ENCODE measurements at regions not wholly inside any gene's neighbourhood (a gene's known extent, or its start where the extent isn't known, plus 50 kb on each side); places are given as distances from the start of the nearest gene placed in this dataset.
"Not testable (repeated sequence)": the region's sequence is repeated elsewhere in the genome, so short reads cannot be mapped to it uniquely, and the experiment has no call there.

- no peak overlapping the region for H3K4me3 ChIP-seq (ENCODE audit: low read depth, low read length)
- in situ Hi-C loops (cut with HindIII; ENCODE audit: low sequenced_read_pairs): no loop called here
- DNase-seq (ENCODE audit: low read depth, low spot score): peak; percentile 63
- TF ChIP-seq, protein P1, sequence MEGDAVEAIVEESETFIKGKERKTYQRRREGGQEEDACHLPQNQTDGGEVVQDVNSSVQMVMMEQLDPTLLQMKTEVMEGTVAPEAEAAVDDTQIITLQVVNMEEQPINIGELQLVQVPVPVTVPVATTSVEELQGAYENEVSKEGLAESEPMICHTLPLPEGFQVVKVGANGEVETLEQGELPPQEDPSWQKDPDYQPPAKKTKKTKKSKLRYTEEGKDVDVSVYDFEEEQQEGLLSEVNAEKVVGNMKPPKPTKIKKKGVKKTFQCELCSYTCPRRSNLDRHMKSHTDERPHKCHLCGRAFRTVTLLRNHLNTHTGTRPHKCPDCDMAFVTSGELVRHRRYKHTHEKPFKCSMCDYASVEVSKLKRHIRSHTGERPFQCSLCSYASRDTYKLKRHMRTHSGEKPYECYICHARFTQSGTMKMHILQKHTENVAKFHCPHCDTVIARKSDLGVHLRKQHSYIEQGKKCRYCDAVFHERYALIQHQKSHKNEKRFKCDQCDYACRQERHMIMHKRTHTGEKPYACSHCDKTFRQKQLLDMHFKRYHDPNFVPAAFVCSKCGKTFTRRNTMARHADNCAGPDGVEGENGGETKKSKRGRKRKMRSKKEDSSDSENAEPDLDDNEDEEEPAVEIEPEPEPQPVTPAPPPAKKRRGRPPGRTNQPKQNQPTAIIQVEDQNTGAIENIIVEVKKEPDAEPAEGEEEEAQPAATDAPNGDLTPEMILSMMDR (IDR thresholded peaks at IDR 0.05; ENCODE audit: low read depth, low read length): no peak
Measured at GRCh38 chr3:81816473-81817250, 55.2 kb upstream of the GBE1 start.

GRCh38 chr3:81812098-81812497, 50.7 kb upstream of the GBE1 start:
- DNase-seq (ENCODE audit: low read depth, low spot score); in situ Hi-C loops (cut with HindIII; ENCODE audit: low sequenced_read_pairs); H3K4me3 ChIP-seq (ENCODE audit: low read depth, low read length): not testable (repeated sequence)

All from astrocyte of the spinal cord (primary cell).